ENCODE measurements at regions not wholly inside any gene's neighbourhood (a gene's known extent, or its start where the extent isn't known, plus 50 kb on each side); places are given as distances from the start of the nearest gene placed in this dataset.

DNA sequence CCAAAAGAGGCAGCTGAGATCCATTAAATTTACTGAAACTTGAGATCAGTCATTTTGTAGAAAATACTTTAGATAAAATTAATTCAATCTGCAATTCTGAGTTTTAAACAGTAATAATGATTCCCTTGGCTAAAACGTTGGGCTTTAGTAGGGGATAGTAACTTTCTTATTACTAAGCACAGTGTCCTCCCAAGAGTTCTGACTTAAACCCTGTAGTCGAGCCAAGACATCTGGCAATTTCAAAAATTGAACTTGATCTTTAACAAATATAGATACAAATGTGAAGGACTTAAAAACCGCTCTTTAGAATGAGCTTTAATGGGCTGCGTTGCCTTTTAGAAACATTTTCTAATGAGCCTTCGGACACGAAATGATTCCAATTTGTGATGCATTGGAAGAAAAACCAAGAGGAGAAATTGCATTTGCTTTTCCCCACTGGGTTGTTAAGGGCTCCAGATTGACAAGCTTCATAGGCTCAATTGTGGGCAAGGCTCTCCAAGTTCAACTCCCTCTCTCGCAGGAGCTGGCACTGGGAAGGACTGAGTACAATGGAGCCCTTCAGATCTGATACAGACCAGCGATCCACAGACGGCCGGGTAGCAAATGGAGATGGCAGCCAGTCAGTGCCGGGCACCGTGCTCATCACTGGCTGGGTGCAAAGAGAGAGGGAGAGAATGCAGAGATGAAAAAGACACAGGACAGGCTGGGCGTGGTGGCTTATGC lies 921.3 kb upstream of the AUTS2 start:
- intact Hi-C loops (cut with DNase I), result no loop called here
- Histone ChIP-seq H3K4me1 (no peaks in the 10 kb centered on the region), H3K36me3 (no peaks in the 10 kb centered on the region), H3K27me3 (no peaks in the 10 kb centered on the region), H3K27ac (no peak overlapping the region), H3K4me3 (no peak overlapping the region), H3K9me3 (no peaks in the 10 kb centered on the region)
- WGBS (ENCODE audit: insufficient coverage, low coverage, low lambda C conversion rate, missing lambda C conversion rate), result 73% methylated on average over 9 of the region's 13 CpGs
- no peak for ATAC-seq
- no peak for DNase-seq
- TF ChIP-seq, protein P1, sequence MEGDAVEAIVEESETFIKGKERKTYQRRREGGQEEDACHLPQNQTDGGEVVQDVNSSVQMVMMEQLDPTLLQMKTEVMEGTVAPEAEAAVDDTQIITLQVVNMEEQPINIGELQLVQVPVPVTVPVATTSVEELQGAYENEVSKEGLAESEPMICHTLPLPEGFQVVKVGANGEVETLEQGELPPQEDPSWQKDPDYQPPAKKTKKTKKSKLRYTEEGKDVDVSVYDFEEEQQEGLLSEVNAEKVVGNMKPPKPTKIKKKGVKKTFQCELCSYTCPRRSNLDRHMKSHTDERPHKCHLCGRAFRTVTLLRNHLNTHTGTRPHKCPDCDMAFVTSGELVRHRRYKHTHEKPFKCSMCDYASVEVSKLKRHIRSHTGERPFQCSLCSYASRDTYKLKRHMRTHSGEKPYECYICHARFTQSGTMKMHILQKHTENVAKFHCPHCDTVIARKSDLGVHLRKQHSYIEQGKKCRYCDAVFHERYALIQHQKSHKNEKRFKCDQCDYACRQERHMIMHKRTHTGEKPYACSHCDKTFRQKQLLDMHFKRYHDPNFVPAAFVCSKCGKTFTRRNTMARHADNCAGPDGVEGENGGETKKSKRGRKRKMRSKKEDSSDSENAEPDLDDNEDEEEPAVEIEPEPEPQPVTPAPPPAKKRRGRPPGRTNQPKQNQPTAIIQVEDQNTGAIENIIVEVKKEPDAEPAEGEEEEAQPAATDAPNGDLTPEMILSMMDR (IDR thresholded peaks at IDR 0.05), result no peak
- no peak for TF ChIP-seq POLR2A (IDR thresholded peaks at IDR 0.05)

DNA sequence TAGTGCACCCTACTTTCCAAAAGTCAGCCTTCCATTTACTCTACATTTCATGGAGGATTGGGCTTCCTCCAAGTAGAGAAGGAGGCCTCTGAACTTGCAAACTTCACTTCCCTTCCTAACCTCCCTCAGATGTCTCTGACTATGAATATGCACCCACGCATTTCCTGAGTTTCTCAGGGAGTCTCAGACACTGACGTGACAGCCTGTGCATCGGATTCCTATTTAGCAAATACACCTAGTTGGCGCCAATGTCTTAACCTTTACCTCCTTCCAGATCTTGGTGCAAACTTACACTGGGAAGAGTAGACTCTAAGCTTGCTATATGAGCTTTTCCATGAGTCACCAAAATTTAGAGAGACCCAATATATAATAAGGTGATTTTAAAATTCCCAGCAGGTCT lies 920.1 kb upstream of the AUTS2 start:
- Histone ChIP-seq H3K27ac (no peak overlapping the region), H3K36me3 (no peaks in the 10 kb centered on the region), H3K4me3 (no peak overlapping the region), H3K27me3 (no peaks in the 10 kb centered on the region), H3K4me1 (no peaks in the 10 kb centered on the region), H3K9me3 (no peaks in the 10 kb centered on the region)
- TF ChIP-seq POLR2A (IDR thresholded peaks at IDR 0.05), result no peak
- TF ChIP-seq, protein P1 (IDR thresholded peaks at IDR 0.05), result no peak
- intact Hi-C loops (cut with DNase I), result no loop called here
- DNase-seq (no peak), ATAC-seq (no peak)
- 69% methylated on average over 4 of the region's 4 CpGs for WGBS (ENCODE audit: insufficient coverage, low coverage, low lambda C conversion rate, missing lambda C conversion rate)

DNA sequence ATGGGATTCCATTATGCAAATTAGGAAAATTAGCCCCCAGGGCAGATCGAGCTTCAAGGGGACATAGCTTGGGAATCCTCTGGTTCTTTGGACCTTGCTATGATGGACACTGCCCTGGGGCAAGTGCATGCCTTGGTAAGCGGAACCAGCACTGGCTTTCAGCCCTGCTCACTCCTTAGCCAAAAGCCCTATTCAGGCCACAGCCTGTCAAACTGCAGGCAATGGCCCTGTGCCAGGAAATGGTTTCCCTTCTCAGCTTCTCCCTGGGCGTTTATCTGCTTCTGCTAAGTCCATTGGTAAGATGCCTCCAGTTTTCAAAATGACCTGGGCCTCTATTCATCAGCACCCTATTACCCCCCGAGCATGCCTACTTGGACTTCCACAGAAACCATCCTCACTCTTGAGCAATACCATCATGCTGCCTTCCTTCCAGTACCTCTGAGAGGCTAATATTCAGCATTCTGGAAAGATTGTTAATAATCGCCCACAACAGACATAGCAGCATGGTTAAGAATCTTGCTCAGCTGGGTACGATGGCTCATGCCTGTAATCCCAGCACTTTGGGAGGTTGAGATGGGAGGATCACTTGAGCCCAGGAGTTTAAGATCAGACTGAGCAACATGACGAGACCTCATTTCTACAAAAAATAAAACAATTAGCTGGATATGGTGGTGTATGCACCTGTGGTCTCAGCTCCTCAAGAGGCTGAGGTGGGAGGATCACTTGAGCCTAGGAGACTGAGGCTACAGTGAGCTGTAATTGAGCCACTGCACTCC lies 918.6 kb upstream of the AUTS2 start:
- H3K4me3 ChIP-seq, result no peak overlapping the region
- TF ChIP-seq, protein P1 (IDR thresholded peaks at IDR 0.05), result no peak
- TF ChIP-seq POLR2A (IDR thresholded peaks at IDR 0.05), result no peak
- 58% methylated on average over 5 of the region's 7 CpGs for WGBS (ENCODE audit: insufficient coverage, low coverage, low lambda C conversion rate, missing lambda C conversion rate)
- no peaks in the 10 kb centered on the region for H3K27me3 ChIP-seq
- H3K36me3 ChIP-seq, result no peaks in the 10 kb centered on the region
- no peak for ATAC-seq
- no peaks in the 10 kb centered on the region for H3K9me3 ChIP-seq
- H3K27ac ChIP-seq, result no peak overlapping the region
- no peak for DNase-seq
- no peaks in the 10 kb centered on the region for H3K4me1 ChIP-seq
- intact Hi-C loops (cut with DNase I), result no loop called here

DNA sequence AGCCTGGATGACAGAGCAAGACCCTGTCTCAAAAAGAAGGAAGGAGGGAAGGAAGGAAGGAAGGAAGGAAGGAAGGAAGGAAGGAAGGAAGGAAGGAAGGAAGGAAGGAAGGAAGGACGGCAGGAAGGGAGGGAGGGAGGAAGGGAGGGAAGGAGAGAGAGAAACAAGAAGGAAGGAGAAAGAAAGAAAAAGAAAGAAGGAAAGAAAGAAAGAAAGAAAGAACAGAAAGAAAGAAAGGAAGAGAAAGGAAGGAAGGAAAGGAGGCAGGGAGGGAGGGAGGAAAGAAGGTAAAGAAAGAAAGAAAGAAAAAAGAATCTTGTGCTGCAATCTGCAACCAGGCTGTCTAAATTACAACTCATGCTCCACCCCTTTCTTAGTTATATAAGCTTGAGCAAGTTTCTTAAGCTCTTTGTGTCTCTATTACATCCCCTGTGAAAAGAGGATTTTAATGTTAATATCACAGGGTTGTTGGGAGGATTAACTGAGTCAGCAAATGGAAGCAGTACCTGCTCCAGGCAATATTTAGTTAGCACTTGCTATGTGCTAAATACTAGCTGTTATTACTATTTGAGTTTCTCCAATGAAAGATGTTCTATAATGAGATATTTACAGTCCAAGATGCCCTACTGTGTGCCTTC lies 917.9 kb upstream of the AUTS2 start:
- DNase-seq (no peak), ATAC-seq (no peak)
- Histone ChIP-seq H3K36me3 (no peaks in the 10 kb centered on the region), H3K4me3 (no peak overlapping the region), H3K9me3 (no peaks in the 10 kb centered on the region), H3K27ac (no peak overlapping the region), H3K27me3 (no peaks in the 10 kb centered on the region), H3K4me1 (no peaks in the 10 kb centered on the region)
- 55% methylated on average over 1 of the region's 1 CpG for WGBS (ENCODE audit: insufficient coverage, low coverage, low lambda C conversion rate, missing lambda C conversion rate)
- intact Hi-C loops (cut with DNase I), result no loop called here
- no peak for TF ChIP-seq POLR2A (IDR thresholded peaks at IDR 0.05)
- TF ChIP-seq, protein P1 (IDR thresholded peaks at IDR 0.05), result no peak
